ENCODE measurements at regions not wholly inside any gene's neighbourhood (a gene's known extent, or its start where the extent isn't known, plus 50 kb on each side); places are given as distances from the start of the nearest gene placed in this dataset.
"Not testable (repeated sequence)": the region's sequence is repeated elsewhere in the genome, so short reads cannot be mapped to it uniquely, and the experiment has no call there.

DNA sequence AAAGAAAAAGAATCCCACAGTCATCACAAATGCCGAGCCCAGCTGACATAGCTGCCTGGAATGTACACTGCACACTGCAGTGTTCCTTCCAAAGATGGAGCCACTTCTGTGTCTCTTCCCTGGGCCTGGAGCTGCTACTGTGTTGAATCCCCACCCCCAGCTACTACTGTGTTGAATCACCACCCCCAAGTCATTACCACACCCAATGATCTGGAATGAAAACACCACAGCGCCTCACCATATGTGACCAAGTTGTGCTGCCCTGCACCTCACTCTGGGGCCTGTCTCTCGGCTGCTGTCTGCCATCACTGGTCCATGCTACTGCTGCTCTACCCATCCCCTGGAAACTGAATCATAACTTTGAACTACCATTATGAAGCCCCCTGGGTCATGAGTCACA lies 861.2 kb downstream of the UQCRFS1 start:
- in situ Hi-C loops (cut with MboI; ENCODE audit: low sequenced_read_pairs) = no loop called here

DNA sequence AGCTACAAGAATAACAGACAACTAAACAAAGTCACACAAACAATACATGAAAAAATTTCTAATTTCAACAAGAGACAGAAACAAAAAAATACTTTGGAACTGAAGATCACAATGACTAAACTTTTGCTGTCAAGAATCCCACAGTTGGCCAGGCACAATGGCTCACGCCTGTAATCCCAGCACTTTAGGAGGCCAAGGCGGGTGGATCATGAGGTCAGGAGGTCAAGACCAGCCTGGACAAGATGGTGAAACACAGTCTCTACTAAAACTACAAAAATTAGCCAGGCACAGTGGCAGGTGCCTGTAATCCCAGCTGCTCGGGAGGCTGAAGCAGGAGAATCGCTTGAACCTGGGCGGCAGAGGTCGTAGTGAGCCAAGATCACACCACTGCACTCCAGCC lies 861.6 kb downstream of the UQCRFS1 start:
- in situ Hi-C loops (cut with MboI; ENCODE audit: low sequenced_read_pairs) = not testable (repeated sequence)

DNA sequence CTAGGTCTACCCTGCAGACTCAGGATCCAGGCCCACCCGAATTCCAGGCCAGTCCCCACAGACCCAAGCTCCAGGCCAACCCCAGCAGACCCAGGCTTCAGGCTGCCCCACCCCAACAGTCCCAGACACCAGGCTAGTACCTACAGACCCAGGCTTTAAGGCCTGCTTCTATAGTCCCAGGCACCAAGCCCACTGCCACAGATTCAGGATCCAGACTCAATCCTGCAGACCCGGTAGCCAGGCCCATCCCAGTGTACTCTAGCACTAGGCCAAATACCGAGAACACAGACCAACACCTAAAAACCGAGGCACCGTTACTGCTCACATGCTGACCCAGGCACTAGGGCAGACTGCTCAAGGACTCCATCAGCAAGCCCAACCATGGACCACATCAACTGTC lies 862.3 kb downstream of the UQCRFS1 start:
- in situ Hi-C loops (cut with MboI; ENCODE audit: low sequenced_read_pairs) = no loop called here

DNA sequence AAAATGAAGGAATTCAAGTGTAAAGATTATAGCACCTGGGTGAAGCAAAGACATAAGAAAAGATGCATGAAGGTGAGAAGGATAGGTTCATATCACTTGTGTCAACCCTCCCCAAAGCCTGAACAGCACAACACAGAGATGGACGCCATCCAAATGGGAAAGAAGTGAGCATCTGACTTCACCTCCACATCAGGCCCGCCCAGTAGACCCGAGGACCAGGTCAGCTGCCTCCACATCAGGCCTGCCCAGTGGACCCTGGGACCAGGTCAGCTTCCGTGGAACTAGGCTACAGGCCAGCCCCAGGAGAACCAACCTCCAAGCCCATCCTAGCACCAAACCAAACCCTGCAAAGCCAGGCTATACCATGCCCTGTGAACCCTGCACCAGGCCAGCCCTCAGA lies 862.9 kb downstream of the UQCRFS1 start:
- in situ Hi-C loops (cut with MboI; ENCODE audit: low sequenced_read_pairs) = no loop called here

DNA sequence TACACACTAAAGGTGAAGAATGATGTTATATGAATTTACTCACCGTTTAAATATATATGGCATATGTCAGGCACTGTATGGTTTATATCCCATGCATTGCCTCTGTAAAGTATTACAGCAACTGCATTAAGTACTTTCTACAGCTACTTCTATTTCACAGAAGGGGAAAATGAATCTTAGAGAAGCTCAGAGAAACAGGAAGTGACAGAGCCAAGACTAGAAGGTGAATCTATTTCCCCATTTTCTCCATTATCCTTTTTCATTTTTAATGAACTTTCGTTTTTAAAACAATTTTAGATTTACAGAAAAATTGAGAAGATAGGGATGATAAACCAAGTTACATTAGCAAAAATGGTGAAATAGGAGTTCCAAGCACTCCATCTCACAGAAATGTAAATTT lies 863.3 kb downstream of the UQCRFS1 start:
- in situ Hi-C loops (cut with MboI; ENCODE audit: low sequenced_read_pairs) = no loop called here

DNA sequence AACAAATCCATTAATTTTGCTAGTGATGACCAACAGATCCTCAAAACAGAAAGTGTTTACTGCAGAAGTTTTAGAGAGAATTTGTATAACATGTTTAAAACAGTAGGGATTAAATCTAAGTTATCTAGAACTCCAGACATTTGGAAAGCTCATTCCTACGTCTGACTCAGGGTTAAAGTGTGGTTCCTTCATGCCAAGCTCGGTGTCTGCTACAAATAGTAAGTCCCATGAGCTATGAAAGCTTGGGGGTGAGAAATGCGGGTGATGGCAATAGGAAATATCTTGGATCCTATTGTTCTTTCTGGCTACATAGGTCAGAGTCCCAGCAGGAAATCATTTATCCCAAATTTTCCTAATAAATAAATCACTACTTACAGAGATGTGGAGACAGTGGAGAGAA lies 867.1 kb downstream of the UQCRFS1 start:
- in situ Hi-C loops (cut with MboI; ENCODE audit: low sequenced_read_pairs) = no loop called here

DNA sequence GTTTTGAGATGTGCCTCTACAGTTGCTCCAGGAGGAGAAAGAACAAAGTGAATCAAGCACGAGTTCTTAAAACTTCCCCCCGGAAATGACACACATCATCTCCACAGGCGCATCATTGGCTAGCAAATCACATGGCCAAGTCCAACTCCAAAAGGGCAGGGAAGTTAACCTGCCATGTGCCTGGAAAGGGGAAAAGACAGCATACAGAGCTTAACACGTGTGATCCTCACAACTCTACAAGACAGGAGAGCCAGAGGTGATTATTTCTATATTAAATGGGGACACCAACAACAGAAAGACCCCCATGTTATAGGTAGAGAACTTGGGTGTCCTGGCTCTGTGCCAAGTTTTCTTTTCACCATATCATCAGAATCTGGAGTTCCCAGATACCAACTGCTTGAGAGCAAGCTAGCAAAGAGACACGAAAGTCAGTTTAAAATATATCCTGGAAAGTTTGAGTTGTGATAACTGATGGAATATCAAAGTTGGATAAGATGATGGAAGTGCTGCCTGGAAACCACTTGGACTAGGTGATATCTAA lies 871.1 kb downstream of the UQCRFS1 start:
- in situ Hi-C loops (cut with MboI; ENCODE audit: low sequenced_read_pairs) = no loop called here

DNA sequence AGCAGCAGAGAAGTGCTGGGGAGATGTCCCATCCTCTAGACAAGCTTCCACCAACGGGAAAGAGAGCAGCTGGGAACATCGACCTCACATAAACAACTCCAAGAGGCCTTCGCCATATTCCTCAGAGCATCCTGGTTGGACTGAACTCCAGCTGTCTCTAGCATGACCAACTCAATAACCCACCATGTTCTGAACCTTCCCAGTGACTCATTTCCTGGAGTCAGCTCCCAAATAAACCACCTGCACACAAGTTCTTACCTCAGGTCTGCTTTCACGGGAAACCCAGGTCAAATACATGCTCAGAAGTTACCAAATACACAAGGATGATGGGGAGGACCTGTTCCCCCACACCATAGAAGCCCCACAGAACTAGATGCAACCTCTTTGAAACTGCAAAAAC lies 878.5 kb downstream of the UQCRFS1 start:
- in situ Hi-C loops (cut with MboI; ENCODE audit: low sequenced_read_pairs) = no loop called here

DNA sequence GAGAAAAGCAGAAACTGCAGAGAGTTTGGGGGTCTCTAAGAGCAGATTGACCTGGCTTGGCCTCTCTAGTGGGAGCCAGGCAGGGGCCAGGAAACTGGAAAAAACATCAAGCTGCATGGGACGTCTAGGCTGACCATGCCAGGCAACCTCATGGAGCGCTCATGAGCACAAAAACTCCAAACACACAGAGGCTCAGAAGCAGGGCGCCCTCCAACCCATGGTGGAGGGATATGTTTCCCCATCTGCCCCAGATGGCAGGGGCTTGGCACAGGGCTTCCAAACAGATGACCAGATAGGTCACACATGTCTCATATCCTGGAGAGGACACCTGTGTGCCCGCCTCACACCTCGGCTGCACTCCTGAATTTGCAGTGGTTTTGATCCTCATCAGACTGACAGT lies 879.0 kb downstream of the UQCRFS1 start:
- in situ Hi-C loops (cut with MboI; ENCODE audit: low sequenced_read_pairs) = no loop called here

DNA sequence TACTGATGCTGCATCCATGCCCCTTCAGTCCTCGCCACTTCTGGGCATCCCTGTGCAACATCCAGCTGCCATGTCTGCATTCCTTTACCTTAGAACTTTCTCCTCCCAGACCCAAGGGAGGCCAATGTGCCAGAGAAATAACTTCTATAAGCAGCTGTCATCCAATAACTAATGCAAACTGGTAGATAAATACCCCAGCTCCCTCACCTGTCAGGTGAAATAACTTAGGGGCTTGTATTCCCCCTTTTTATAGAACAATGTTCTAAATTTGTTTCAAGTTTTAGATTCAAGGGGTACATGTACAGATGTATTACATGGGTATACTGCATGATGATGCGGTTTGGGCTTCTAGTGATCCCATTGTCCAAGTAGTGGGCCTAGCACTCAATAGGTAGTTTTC lies 880.1 kb downstream of the UQCRFS1 start:
- in situ Hi-C loops (cut with MboI; ENCODE audit: low sequenced_read_pairs) = no loop called here

DNA sequence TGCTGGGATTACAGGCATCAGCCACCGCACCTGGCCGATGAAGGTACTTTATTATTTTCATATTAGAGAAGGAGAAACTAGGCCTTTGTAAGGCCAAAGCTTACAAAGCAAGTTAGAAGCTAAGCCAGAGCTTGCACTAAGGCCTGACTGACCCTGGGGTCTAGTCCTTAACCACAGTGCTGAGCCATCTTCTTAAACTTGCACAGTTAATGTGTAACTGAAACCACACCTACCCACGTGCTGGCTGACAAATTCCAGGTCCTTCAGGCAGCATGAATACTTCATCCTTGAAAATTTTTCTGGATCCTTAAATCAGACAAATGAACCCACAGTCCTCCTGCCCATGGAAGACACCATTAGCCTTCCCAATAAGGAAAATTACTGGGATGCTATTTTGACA lies 880.6 kb downstream of the UQCRFS1 start:
- in situ Hi-C loops (cut with MboI; ENCODE audit: low sequenced_read_pairs) = no loop called here

DNA sequence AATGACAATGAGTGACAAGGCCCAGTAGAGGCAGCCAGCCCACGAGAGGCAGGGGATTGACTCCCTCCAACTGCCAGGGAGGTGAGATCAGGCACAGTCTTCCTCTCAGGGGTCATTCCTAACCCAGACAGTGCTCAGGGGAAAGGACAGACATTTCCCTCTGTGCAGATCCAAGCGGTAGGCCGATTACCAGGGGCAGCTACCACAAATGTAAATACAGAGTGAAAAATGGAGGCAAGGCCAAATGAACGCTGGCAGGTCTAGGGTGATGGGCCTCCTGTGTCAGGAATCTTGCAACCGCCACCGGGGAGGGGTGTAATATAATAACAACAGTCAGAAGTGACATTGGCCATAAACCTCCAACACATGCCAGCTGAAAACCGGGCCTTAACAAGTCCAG lies 881.4 kb downstream of the UQCRFS1 start:
- in situ Hi-C loops (cut with MboI; ENCODE audit: low sequenced_read_pairs) = no loop called here

DNA sequence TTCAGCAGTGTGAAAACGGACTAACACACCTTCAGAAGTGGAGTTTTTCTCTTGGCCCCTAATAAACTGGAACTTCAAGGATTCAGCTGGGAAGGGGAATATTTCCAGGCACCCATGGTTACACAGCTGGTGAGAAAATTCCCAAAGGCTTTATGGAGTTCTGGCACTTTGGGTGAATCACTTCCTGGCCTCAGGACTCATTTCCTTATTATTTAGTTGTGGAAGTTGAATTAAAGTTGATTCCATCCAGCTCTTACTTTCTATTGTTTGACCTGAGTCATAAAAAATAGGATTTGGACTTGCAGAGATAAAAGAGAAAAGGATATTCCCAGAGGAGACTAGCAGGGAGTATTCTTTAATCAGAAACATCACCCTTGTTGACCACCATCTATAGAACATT lies 882.1 kb downstream of the UQCRFS1 start:
- in situ Hi-C loops (cut with MboI; ENCODE audit: low sequenced_read_pairs) = no loop called here

DNA sequence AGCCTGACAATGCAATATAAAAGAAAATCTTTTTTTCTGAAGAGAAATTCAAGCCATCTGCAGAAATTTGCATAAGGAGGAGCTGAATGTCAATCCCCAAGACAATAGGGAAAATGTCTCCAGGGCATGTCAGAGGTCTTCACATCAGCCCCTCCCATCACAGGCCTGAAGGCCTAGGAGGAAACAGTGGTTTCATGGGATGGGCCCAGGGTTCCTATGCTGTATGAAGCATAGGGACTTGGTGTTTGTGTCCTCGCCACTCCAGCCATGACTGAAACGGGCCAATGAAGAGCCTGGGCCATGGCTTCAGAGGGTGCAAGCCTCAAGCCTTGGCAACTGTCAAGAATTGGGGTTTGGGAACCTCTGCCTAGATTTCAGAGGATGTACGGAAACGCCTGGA lies 883.5 kb downstream of the UQCRFS1 start:
- in situ Hi-C loops (cut with MboI; ENCODE audit: low sequenced_read_pairs) = no loop called here

DNA sequence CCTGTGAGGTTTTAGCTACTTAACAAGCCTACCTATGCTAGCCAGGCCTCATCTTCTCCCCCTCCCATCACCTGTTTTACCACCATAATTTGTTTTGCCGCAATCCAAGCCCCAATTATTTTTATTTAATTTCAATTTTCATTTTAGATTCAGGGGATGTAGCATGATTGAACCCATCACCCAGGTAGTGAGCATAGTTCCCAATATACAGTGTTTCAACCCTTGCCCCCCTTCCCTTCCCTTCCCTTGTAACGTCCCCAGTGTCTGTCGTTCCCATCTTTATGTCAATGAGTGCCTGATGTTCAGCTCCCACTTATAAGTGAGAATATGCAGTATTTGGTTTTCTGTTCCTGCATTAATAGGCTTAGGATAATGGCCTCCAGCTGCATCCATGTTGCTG lies 885.0 kb downstream of the UQCRFS1 start:
- in situ Hi-C loops (cut with MboI; ENCODE audit: low sequenced_read_pairs) = no loop called here

DNA sequence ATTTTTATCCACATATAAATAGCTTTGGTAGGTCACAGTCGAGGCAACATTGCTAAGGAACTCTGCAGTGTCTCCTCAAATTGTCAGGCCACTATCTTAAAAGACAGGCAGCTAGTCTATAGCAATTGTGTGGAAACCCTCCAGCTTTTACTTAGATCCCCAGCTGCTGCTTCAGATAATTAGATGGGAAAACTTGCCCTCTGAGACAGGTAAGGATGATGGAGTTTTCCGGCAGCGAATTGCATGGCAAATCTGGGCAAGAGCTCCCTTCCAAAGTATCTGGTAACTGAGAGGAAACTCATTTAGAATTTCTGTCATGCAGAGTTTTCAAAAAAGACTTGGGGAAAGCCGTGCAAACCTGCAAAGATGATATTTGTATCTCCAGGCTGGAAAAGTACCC lies 886.2 kb downstream of the UQCRFS1 start:
- in situ Hi-C loops (cut with MboI; ENCODE audit: low sequenced_read_pairs) = no loop called here

DNA sequence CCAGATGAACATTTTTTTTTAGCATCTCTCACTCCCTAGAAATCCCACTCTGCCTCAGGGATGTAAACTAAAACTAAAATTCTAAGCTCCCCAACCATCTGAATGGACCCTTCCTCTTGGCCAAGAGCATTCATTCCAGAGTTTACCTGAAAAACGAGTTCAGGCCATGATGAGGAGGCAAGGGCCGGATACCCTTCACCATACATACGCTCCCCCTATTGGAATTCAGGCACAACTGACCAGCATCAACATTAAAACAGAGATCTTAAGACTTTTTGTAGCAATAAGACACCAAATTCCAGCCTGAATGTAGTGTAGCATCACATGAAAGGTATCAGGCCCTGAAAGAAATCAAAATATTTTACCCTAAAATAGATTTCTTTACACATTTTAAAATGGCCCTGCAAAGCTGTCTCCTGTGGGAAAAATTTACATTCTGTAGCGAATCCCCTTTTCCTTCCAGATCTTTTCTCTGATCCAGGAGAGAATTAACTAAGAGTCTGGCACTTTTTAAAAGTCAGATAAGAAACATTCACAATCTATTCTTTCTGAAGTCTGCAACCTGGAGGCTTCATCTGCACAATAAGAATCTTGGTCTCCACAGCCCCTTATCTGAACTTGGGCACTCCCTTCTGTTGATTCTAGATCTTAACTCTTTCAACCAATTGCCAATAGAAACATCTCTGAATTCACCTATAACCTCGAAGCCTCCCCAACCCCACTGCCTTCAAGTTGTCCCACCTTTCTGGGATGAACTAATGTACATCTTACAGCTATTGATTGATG lies 888.5 kb downstream of the UQCRFS1 start:
- in situ Hi-C loops (cut with MboI; ENCODE audit: low sequenced_read_pairs) = no loop called here

DNA sequence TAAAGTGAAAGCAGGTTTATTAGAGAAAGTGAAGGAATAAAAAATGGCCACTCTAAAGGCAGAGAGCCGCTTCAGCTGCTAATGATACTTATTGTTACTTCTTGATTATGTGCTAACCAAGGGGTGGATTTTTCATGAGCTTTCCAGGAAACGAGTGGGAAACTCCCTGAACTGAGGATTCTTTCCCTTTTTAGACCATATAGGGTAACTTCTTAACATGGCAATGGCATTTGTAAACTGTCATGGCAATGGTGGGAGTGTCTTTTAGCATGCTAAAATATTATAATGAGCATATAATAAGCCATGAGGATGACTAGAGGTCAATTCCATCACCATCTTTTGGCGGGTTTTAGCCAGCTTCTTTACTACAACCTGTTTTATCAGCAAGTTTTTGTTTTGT lies 890.0 kb downstream of the UQCRFS1 start:
- in situ Hi-C loops (cut with MboI; ENCODE audit: low sequenced_read_pairs) = no loop called here

DNA sequence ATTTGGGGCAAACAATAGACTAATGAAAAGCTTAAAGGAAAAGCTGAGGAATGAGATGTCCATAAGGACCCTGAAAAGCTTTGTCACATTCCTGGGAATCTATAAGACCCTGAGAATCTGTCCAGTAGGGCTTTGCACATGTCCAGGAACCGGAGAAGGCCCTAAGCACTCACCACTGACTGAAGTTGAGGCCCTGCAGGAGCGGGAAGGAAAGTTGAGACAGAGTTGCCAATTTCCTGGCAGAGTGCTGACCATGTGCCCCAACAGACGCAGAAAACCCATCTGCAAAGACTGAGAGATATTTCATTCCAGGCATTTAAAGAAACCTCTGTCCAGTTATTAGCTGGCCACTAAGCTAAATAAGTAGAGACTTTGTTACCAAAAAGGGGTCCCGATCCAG lies 890.5 kb downstream of the UQCRFS1 start:
- in situ Hi-C loops (cut with MboI; ENCODE audit: low sequenced_read_pairs) = no loop called here

DNA sequence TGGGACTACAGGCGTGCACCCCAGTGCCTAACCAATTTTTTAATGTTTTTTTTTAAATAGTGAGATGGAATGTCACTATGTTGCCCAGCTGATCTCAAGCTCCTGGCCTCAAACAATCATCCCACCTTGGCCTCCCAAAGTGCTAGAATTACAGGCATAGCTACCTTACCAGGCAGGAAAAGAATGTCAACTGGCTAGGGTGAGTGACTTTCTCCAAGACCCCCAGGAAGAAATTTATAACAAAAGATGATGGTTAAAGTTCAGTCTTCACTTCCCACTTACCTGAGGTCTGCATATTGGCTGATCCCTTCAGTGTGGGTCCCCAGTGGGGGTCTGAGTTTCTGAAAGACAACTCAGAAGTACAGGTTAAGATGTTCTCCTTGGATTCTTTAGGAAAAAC lies 893.0 kb downstream of the UQCRFS1 start:
- in situ Hi-C loops (cut with MboI; ENCODE audit: low sequenced_read_pairs) = no loop called here

DNA sequence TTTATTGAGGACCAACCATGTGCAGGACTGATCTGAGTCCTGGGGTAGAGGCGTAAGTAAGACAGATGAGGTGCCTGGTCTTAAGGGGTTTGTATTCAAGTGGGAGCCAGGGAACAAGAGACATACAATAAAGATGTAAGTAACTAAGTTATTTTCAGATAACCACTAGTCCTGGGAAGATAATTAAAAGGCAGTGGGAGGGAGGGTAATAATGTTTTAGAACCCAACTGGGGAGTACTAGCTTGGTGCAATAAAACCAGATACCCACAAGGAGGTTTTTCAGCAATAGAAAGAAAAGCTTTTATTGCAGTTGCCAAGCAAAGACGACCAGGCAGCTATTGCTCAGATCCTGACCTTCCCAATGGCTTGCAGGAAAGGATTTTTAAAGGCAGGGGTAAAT lies 893.7 kb downstream of the UQCRFS1 start:
- in situ Hi-C loops (cut with MboI; ENCODE audit: low sequenced_read_pairs) = no loop called here

DNA sequence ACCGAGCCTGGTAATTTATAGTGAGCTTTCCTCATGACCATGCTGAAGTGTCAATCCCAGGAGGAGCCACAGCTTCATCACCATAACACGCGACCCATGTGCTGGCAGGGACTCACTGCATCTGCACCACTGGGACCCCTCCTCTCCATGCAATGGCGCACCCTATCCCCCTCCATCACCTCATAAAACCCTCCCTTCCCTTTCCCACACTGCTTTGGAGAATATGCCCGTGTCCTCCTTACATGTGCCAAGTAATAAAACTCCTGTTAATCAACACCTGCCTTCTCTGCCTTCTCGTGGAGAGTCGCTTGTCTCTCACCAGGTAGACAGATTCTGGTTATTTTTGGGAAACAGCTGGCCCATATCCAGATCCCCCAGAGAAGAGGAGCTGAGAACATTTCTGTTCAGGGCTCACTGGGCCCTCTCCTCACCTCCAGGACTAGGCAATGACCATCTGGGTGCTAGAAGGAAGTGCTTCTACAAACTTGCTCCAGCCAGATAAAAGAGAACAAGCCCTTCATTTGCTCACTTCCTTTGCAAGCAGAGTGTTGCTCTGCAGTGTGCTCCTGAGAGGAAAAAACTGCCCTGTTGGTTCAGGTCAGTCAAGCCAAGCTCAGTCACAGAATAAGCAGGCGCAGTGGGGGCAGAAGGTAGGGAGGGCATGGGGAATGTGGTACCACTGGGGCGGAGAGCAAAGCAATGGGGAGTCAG lies 894.3 kb downstream of the UQCRFS1 start:
- in situ Hi-C loops (cut with MboI; ENCODE audit: low sequenced_read_pairs) = no loop called here

Data from HL-60/S4 treated with phorbol 12-myristate 13-acetate at 8.2 ng/mL for 4 days and 3 days (cell line).